ENCODE measurements at regions not wholly inside any gene's neighbourhood (a gene's known extent, or its start where the extent isn't known, plus 50 kb on each side); places are given as distances from the start of the nearest gene placed in this dataset.
"Not testable (repeated sequence)": the region's sequence is repeated elsewhere in the genome, so short reads cannot be mapped to it uniquely, and the experiment has no call there.

DNA sequence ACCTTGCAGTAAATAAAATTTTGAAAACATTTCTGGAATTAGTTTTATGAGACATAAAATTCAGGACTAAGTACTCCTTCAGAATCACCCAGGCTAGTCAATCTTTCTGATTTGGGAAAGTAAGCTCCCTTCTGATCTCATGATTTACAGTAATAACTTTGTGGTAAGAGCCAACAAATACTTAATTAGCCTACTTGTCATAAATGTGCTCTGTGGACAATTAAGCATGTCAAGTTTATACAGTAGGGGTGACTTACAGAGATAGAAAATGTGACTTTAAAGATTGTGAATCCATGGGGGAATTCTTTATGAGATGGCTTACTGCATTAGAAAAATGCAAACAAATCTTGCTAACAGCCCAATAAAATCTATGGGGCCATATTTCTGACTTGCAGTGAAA is 616.9 kb upstream of the GHITM start:
- DNase-seq, result no peak

DNA sequence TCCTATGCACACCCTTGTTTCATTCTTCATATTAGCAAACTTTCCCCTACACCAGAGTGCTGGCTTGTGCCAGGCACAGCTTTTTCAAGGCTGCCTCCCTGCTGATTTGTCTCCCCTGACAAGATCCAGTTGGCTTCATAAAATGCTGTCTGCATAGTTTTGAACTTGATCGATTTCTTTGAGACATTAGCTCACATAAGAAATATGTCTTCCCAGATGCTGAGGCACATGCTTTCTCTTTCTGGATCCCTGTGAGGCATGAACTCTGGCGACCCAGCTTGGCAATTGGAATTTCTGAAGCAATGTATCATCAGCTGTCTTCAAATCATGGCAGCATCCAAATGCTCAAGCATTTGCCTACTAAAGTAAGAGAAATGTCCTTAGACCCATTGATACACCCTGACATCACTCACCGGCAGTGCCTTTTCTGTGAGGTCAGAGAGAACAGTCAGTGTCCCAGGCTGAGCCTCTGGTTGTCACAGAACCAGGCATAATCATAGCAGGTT is 616.4 kb upstream of the GHITM start:
- DNase-seq, result no peak

DNA sequence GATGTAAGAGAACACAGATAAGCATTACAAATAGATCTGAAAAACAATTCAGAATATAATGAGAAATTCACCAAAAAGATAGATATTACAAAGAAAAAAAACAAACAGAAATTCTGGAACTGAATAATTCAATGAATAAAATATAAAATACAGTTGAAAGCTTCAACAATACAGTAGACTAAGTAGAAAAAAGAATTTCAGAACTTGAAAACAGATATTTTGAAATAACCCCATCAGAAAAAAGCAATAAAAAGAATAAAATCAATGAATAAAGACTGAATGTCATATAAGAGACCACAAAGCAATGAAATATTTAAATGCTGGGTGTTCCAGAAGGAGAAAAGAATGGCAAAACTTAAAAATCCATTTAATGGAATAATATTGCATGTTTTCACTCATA is 611.4 kb upstream of the GHITM start:
- no peak for DNase-seq

DNA sequence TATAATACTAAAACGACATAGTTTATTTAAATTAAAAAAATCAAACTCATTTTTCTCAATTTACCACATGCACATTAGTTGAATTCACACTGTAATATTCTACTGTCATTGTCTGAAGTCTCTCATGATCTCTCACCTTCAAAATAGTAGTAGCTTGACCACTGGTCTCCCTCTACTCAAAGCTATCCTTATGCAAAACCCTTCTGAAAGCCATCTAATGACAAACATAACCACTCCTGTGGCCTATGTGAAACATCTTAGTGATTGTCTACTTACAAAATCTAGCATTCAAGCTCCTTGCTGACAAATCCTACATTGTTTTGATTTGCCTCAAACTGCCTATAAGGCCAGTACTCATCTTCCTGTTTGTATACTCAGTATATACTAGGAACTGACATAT is 606.0 kb upstream of the GHITM start:
- DNase-seq, result no peak

DNA sequence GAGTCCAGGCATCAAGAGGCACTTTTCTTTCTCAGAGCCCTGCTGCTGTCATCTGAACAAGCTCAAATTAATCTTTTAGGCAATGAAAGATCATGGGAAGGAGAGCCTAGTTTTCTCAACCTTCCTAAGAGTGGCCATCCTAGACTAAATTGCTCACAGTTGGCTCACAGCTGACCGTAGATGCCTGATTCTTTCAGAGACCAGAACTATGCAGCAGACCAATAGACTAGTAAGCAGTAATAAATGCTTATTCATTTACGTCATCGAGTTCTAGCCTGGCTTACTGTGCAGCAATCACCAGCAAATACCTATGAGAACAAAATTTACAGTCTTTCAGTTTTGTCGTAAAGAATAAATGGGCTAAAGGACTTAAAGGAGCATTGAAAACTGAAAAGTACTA is 602.9 kb upstream of the GHITM start:
- no peak for DNase-seq

DNA sequence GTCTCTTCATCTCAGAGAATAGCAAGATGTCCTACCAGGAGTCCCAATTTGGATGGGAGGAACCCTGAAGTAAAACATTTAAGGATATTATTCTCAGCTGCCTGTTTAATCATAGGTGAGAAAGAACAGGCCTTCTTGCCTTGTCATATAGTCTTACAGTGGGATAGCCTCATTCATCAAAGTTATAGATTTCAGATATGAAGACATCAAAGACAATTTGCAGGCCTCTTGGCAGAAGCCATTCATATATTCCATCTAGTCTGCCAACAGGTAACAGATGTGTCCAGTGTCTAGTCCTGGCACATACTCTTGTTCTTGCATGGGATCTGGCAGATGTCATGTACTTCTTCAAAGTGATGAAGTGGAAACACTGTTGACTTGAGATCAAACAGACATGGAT is 601.3 kb upstream of the GHITM start:
- DNase-seq, result no peak

DNA sequence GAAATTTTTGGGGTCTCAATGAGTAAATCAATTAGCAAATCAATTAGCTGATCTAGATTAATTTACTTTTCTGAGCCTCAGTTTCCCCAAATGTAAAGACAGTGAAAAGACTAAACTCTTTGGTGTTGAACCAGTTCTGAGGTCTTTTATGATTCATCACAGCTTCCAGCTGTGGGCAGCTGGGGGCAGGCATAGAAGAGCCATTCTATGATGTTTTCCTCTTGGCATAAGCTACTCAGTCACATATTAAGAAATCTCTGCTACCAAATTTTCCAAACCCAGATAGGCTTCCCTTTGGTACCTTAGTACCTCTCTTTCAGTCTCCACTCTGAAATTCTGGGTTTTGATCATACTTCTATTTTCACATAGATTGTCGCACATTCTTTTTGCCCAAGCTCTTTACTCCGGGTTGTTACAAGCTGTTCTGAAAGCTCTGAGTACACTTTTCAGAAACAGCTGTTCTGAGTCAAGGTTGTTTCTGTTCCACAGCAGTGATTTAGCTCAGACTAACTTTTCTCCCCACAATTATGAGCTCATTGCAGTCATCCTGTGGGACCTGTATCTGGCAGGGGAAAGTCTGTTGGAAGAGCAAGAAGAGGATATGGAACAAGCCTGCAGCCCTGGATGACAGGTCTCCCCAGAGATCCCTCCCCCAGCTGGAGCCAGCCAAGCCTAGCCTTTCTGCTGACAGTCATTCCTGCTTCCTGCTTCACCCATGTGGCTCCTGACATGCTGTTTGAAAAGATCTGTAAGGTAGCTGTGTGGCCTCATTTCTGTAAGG is 599.6 kb upstream of the GHITM start:
- no peak for DNase-seq

DNA sequence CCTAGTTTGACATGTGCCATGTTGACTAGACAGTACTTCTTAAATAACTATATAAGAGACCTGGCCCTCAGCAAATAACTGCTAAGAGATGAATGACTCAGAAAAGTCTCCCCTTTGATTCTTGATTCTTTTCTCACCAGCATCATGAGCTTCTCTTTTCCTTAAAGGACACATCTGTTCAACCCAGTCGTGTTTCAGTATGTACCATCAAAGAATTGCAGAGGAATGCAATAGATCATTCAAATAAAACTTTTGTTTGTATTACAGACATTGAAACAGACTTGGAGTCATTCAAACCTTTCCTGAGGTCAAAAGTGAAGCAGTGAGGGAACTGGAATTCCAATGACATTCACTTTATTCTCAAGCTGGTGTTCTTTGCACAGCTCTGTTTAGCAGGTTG is 598.3 kb upstream of the GHITM start:
- no peak for DNase-seq

DNA sequence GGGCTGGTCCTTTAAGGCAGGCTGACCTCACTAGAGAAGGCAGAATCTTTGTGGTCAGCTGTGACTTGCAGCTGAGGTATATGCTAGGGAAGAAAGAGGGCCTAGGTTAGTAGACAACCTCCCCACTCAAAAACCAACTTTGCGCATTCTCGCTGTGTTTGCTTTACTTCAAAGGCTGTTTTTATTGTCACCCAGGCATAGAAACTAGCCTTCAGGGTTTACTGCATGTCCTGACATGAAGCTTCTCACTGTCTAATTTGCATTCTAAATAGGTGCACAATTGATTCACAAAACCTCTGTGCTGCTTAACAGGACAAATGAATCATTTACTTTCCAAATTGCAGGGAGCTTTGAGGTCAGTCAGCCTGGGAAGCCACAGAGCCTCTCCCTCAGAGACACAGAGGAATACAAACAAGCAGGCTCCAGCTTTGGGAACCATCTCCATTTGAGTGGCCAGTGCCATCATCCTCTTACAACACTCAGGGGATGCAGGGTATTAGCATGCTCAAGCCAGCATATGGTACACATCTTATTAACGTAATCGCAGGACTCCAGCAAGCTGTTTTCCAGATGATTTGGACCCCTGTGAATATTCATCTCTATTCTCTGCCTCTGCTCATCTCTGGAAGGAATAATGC is 596.4 kb upstream of the GHITM start:
- DNase-seq, result no peak

DNA sequence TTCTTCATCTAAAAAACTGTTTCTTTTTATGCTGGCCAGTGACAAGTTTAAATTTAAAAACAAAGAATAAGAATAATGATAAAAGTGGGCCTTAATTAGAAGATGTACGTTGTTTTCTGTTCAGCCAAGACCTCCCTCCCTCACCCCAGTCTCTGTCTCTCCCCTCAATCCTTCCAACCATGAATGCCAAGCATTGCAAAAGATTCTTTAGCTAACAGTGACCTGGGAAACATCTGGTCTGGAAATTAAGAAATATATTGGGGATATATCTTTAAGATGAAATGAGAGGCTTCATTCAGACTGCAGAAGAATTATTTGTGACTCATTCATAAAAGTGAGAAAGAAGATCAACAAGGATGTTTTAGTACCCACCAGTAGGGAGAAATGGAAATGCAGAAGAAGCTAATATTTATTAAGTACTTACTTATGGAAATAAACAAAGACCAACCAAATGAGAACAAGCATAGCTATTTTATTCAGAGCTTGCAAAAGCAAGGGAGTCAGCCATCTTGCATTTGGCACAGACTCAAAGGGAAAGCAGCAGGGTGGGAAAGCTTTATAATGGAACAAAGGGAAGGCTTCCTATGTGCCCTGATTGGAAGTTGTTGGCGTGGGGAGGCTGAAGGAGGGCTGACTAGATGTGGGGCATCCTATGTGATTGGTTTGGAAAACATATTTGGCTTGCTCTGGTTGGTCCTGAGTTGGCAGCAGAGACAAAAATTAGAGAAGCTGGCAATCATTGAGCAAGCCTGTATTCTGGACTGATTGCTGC is 595.4 kb upstream of the GHITM start:
- DNase-seq, result no peak

DNA sequence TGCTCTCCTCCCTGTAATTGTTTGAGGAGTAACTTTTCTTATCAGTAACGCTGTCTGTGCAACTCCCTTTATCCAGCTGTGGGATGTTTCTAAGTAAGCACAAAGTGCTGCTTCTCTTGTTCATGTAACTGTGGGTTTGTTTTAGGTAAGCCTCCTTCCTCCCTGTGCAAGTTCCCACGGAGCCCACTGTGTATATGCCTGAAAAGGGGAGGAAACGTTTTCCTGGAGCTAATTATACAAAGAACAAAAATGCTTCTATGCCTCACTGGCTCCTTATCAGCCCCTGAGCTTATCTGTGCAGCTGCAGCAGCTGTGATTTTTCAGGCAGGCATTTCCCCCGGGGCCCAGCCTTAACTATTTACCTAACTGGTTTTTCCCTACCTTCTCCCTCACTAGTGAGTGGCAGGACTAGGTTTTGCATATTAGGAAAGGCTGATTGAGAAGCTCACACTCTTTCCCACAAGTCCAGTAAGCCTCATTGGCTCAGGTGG is 593.4 kb upstream of the GHITM start:
- DNase-seq, result no peak

DNA sequence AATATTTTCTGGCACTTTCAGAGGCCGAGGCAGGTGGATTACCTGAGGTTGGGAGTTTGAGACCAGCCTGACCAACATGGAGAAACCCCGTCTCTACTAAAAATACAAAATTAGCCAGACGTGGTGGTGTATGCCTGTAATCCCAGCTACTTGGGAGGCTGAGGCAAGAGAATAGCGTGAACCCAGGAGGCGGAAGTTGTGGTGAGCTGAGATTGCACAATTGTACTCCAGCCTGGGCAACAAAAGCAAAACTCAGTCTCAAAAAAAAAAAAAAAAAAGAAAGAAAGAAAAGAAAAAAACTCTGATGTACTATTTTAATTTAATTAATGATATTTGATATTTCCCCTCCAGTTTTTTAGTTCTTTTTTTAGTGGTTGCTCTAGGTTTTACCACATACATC is 588.1 kb upstream of the GHITM start:
- not testable (repeated sequence) for DNase-seq

DNA sequence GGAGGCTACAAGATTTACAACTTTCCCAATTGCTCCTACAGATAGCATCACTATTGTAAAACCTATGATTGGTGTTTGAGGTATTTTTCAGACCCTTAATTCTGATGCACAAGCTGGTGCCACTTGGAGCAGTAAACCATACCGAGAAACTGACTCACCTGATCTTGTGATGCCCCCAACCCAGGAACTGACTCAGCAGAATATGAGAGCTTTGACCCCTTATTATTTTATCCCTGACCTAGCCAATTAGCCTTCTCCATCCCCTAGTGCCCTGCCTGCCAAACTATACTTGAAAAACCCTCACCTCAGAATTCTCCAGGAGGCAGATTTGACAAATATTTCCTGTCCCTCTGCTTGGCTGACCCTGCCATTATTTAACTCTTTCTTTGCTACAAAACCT is 585.9 kb upstream of the GHITM start:
- no peak for DNase-seq

DNA sequence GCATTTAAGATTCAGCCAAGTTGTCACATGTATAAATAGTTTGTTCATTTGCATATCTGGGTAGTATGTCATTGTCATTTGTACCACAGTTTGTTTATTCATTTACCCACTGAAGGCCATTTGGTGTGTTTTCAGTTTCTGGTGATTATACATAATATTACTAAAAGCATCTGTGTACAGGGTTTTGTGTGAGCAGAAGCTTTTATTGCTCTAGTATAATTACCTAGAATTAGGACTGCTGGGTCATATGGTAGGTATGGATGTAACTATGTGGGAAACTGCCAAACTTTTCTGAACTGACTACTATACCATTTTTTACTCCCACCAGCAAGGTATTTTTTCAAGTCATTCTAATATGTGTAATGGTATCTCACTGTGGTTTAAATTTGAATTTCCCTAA is 584.0 kb upstream of the GHITM start:
- no peak for DNase-seq

DNA sequence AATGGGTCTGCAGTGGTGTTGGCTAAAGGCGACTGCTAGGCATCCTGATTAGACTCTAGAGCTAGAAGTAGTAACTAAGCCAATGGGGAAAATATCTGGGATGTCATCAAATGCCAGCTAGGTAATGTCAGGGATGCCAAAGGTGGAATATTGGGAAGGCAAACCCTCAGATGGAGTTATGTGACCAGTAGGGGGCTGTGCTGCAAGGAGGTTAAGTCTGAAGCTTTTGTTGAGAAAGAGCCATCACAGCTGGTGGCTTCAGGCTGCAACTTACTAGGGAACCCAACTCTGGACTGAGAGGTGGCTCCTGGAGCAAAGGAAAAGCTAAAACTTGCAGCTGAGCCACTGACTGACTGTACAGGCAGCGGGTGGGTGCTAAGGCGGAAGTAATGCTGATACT is 576.9 kb upstream of the GHITM start:
- no peak for DNase-seq

DNA sequence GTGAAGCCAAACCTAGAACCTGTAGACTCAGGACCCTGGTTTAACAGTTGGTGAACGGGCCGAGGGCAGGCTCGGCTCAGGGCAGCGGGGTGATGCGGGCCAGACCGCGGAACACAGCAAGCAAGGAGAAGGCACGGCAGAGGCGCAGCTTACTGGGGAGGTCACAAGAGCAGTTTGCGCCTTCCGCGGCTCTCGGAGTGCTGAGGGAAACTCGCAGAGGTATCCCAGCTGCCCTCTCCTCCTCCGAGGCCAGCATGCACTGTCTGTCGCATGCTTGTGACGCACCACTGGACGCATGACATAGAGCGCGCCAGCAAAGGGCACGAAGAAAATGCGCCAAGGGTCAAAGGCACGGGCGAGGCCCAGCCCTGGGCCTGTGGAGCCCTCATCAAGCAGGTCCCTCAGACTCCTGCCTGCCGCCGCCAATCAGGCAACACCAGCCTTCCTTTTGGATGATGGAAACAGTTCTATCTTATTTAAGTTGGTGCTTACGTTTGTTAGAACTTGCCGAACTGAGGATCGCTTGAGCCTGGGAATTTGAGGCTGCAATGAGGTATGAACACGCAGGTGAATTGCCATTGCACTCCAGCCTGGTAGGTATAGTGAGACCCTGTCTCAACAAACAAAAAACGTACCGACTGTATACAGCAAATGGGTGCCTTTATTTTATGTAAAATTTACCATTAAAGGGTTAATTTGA is 574.3 kb upstream of the GHITM start:
- no peak for DNase-seq

DNA sequence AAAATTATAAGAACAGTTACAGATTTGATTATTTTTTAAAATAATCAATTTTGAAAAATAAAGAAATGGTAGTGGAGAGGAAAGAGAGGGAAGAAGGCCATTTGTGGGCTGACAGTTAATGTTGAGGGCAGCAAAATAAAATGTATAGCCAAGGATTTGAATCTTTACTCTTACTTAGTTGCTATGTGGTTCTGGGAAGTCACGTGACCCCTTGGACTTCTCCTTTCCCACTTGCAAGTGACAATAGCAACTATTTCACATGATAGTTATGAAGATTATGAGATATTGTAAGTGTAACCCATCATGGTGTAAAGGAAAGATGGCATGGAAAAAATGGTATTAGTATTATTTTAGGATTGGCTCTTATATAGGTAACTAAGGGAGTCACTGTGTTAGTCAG is 567.3 kb upstream of the GHITM start:
- DNase-seq, result no peak

DNA sequence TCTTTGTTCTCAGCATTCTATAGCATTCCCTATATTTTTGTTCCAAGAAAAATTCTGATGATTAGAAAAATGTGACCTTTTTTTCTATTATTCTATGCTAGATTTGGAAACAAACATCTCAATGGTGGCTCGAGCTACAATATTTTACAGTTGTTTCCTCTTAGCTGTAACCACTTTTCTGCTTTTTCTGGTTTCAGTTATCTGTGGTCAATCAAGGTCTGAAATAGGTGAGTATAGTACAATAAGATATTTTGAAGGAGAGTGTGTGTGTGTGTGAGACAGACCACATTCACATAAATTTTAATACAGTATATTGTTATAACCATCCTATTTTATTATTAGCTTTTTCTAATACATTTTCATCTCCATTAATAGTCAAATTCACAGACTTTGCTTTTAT is 564.5 kb upstream of the GHITM start:
- no peak for DNase-seq

DNA sequence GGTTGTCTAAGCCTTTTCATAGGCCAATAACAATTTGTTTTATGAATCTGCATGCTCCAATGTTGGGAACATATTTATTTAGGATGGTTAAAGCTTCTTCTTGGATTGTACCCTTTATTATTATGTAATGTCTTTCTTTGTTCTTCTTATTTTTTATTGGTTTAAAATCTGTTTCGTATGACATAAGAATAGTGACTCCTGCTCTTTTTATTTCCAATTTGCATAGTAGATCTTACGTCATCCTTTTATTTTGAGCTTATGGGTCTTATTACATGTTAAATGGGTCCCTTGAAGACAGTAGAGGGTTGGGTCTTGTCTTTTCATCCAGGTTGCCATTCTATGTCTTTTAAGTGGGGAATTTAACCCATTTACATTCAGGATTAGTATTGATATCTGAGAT is 561.9 kb upstream of the GHITM start:
- DNase-seq, result no peak

DNA sequence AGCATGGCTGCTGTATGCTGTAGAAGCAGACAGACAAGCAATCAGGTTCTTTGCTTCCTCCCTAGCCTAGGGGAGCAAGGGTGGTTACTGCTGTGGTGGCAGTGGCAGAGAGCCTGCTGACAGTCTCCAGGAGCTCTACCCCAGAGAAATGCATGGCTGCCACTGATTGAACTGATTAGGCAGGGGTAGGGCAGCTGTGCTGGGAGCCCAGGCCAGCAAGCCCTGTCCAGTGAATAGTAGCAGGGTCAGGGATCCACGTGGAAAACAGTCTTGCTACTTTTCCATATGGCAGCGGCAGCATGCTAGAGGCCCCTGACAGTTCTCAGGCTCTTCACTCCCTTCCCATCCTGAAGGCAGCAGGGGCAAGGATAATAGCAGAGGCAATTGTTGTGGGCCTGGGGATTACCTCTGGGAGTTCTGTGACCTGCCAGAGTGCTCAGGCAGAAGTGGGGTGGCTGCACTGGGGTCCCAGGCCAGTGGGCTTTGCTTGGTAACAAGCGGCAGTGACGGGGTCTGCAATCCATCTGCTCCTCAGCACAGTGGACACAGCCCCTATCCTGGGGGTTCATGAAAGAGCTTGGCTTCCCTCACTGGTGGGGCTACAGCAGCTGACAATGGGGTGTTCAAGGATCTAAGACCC is 558.8 kb upstream of the GHITM start:
- no peak for DNase-seq

DNA sequence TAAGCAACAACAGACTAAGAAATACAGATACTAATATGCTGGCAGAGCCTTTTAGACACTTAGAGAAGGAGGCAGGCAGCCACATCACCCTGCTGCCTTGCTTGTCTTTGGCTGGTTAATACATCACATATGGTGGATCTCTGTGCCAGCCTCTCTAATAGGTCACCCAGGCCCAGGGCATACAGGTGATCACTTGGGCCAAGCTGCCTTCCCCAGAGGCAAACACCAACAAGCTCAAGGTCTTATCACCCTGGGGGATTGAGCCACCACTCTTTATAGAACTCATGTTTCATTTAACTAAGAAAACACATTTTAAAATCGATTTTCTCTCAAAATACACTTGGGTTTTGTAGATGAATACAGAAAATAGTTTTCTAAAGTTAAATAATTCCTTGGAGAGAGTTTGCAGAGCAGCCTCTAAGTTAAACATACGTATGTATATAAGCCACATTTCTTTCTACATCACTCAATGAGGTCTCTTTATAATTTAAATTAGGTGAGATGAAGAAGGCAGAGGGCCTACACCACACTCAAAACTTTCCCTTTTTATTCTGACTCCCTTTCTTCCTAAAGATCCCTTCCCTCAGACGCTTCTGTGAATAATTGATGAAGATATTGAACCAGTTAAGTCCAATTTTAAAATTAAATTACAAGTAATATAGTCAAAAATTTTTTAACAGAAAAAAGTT is 556.8 kb upstream of the GHITM start:
- no peak for DNase-seq

DNA sequence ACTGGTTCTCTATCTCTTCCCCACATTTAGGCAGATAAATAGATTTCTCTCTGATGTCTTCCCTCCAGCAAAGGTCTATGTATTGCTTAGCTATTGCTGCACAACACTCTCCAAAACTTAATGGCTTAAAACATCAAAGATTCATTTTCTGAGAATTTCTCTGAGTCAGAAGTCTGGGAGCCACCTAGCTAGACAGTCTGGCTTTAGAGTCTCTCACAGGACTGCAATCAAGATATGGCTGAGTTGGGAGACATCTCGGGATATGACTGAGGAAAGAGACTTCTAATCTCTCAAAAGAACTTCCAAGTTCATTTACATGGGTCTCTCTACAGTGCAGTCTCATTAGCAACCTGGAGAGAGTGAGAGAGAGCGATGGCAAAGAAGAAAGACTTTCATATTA is 553.6 kb upstream of the GHITM start:
- no peak for DNase-seq

Measured in NCI-H774 (cell line).